AG08396 (cell line): ENCODE measurements at regions not wholly inside any gene's neighbourhood (a gene's known extent, or its start where the extent isn't known, plus 50 kb on each side); places are given as distances from the start of the nearest gene placed in this dataset.
"Not testable (repeated sequence)": the region's sequence is repeated elsewhere in the genome, so short reads cannot be mapped to it uniquely, and the experiment has no call there.

ENCODE experiments used
- DNase-seq: peaks from one replicate; pipeline ENCODE4 v3.0.0; 2012; ENCODE audit warnings: low spot score, mixed read lengths

DNA sequence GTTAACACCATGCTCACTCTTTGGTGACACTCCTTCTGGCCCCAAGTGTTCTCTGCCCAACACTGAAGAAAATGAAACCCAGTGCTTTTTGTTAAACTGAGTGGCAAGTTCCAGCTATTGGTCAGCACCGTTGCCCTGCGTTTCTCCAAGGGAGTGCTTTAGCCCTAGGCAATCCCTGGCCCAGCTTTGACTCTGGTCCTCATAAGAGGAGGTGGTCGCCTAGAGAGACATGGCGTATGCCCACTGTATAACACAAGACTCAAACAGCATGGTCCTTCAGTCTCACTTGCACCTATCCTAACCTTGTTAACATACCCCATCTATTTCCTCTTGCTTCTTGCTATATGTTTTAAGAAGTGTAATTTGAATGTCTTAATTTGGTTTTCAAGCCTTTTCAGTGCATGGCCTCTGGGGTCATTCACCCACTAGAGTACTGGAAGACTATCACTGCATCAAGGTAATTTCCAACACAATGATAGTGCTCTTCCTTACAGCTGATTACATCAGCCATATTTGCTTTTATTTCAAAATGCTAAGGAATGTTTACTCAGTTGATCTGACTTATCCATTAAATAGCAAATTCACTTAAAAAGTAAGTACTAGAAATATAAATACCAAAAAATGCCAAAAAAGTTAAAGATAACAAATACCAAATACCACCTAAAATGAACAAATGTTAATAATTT is 190.5 kb upstream of the SOX21 start:
- no peak for DNase-seq

DNA sequence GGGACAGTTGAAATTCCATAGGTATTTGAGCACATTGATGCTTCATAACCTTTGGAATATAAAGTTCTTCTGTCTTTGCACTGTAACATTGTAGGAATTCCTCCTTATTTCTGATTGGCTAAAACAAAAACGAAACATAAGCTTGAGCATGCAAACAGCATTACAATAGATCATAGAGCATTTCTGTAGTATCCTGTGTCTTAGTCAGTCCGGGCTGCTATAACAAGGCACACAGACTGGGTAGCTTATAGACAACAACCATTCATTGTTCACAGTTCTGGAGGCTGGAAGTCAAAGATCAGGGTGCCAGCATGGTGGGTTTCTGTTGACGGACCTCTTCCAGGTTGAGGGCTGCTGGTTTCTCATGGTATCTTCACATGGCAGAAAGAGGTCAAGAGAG is 188.7 kb upstream of the SOX21 start:
- DNase-seq, result no peak

GRCh38 chr13:94896719-94897317 is 184.5 kb upstream of the SOX21 start:
- DNase-seq, result no peak

DNA sequence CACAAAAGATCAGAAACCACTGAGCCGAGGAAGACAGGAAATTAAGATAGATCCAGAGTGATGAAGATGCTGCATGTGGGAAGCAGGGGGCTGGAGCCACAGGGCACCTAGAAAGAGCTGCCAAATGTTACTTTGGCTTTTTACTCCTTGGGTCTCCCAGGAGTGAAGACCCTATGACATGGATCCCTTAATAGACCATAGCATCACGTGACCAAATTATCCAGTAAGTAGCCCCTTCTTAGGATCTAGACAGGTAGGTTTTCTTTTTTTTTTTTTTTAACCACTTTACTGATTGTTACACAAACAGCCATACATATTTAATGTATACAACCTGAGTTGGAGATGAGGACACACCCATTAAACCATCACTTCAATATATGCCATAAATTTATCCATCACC is 183.9 kb upstream of the SOX21 start:
- no peak for DNase-seq

- peak; percentile 20 for DNase-seq
Measured at GRCh38 chr13:94886191-94886590, 173.8 kb upstream of the SOX21 start.

GRCh38 chr13:94880463-94880862 is 168.1 kb upstream of the SOX21 start:
- DNase-seq, result no peak

DNA sequence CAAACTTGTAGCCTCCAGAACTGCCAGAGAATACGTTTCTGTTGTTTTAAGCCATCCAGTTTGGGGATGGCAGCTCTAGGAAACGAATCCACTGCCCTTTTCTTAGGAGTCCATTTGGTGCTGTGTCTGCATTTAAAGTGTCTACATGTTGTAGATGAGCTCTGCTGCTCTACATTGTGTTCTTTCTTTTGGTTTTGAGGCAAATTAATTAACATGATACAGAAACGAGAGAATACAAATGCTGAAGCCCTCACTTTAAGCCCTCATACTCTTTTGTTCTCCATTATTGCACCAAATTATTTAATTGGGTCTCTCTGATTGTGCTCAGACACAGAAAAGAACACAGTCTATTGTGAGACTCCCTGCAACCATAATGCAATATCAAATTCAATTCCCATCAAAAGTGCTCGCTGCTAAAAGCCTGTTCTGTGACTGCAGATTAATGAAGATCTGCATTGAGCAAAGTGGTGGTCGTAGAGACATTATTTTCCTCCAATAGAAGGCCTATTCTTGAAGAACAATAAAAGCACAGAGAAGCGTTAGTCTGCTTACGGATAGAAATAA is 166.3 kb upstream of the SOX21 start:
- DNase-seq, result no peak

GRCh38 chr13:94864474-94864873 is 152.1 kb upstream of the SOX21 start:
- no peak for DNase-seq

DNA sequence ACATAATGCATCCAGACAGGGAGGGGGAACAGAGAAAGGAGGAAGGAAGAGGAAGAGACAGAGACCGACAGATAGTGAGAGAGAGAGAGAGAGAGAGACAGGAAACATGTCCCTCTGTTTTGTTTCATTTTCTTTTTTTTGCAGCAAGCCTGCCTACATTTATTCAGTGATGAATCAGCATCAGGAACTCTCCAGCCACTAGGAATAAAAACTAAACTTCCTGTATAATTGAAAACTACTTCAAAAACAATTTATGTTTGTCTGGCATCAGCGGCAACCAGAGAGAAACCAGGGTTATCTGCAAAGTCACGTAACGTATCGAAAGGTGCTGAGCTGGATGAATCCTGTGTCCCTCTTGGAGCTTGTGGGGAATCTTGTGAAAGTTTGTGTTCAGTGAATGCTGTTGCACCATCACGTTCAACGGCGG is 148.6 kb upstream of the SOX21 start:
- peak; percentile 12 for DNase-seq

DNA sequence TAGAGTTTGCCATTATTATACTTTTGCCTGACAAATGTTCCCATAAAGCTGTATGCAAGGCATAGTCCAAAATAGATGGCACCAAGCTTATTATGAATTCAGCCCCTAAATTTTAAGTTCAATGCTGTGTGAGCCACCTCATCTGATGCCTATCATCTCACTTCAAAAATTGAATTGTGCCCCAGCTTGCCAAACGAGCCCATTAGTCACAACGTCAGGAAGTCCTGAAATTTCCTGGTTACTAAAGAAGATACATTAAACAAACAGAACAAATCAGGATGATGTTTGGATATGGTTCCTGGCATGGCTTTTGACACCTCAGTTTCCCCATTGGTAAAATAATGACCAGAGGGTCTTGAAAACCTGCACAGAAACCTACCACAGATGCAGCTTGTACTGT is 147.5 kb upstream of the SOX21 start:
- DNase-seq, result no peak

DNA sequence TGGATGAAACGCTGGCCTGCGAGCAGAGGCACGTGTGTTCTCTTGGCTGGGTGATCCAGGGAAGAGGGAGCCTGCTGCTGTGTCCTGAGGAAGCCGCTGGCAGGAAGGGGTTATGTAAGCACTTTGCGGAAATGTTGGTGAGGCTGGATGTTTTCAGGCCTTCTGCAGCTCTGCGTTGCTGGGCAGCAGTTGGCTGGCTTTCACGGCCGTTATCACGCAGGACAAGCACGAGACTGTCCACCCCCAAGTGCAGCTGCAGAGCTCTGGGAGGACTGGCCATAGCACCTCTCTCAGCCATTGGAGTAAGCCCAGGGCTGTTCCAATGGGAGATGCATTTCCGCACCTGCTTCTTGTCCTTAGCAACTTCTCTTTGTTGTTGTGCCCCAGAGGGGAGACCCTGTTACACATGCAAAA is 146.9 kb upstream of the SOX21 start:
- peak; percentile 21 for DNase-seq

- no peak for DNase-seq
Measured at GRCh38 chr13:94858856-94859255, 146.5 kb upstream of the SOX21 start.

GRCh38 chr13:94854688-94855087 is 142.3 kb upstream of the SOX21 start:
- no peak for DNase-seq

GRCh38 chr13:94851576-94851975 is 139.2 kb upstream of the SOX21 start:
- DNase-seq, result no peak

DNA sequence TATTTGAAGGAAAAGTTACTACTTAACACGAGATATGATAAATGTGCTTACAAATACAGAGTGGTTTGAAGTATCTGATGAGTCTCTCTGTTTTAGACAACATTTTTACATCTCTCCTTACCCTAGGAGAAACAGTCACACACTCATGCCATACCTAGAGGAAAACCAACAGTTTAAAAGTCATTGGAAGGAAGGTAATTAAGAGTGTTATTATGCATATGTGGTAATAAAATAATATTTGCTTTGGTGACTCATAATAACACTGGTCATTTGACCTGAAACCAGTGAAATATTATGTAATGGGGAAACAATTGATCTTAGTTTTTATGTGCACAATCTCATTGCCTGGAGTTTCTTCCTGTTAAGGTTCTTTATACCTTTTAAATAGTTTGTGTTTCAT is 136.9 kb upstream of the SOX21 start:
- no peak for DNase-seq

GRCh38 chr13:94842901-94843300 is 130.6 kb upstream of the SOX21 start:
- no peak for DNase-seq

- not testable (repeated sequence) for DNase-seq
Measured at GRCh38 chr13:94837056-94837455, 124.7 kb upstream of the SOX21 start.

GRCh38 chr13:94829837-94830365 is 117.6 kb upstream of the SOX21 start:
- DNase-seq, result no peak

DNA sequence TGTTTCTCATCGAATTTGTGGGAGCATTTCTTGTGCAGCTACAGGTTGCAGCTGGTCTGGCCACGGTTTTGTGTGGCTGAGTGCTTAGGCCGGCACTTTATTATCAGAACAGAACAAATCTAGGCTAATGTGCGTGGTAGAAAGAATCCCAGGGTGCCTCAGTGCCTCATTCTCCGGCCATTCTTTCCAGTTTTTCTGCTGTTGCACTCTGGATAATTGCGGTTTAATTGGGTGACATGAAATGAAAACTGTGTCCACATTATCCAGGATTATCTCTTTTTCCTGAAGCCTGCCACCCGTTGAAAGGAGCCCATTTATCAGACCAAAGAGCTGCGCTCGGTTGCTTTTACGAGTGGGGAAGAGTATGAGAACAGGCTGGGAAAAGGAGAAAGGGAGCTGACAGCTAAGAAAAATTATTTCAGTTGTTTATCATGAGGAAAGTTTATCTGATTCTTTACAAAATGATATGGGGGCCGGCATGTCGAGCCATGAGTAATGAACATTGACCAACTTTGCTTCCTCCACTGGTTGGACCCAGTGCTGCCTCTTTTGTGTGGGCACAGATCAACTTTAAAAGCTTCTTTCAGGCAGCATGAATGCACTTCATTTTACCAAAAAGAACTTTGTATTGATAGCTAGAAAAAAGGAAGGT is 117.0 kb upstream of the SOX21 start:
- DNase-seq, result no peak

- no peak for DNase-seq
Measured at GRCh38 chr13:94827566-94827965, 115.2 kb upstream of the SOX21 start.

DNA sequence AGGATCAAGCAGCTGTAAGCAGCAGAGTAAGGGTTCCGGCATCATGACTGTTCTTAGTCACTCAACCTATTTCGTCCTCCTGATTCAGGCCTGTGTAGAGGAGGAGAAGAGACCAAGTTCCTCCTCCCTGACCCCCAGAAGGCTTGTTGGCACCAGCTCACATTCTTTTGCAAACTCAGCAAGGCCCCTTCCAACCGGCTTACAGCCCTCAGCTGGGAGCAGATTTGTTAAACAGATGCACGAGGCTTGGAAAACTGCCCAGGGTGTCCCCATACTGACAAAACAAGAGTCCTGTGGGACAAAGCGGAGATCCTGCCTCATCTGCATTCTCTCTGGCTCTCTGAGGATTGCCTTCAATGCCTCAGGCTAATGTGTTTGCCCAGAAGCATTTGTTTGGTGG is 113.2 kb upstream of the SOX21 start:
- no peak for DNase-seq

GRCh38 chr13:94824601-94825000 is 112.3 kb upstream of the SOX21 start:
- DNase-seq, result no peak

DNA sequence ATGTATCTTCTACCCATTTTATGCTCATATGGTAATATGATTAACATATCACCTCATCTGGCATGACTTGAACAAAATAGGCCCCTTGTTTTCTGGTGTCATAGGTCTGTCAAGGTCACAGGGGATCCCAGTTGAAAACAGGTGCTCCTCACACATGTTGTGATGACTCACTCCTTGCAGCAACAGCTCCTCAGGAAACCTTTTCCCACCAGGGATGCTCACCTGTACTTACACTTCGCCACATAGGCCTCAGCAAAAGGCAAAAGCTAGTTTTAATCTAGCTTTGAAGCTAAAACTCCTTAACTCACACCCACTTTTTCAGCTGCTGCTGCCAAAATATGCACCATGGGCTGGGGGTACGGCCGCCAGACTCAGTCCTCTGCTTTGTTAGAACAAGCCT is 110.0 kb upstream of the SOX21 start:
- DNase-seq, result no peak
